ENCODE measurements at regions not wholly inside any gene's neighbourhood (a gene's known extent, or its start where the extent isn't known, plus 50 kb on each side); places are given as distances from the start of the nearest gene placed in this dataset.

- no peak for TF ChIP-seq EZH2 (IDR thresholded peaks at IDR 0.05; ENCODE audit: insufficient read depth, poor library complexity, severe bottlenecking)
- no peak for TF ChIP-seq EZH2phosphoT487 (IDR thresholded peaks at IDR 0.05; ENCODE audit: insufficient read depth, low read depth)
These were observed 184.3 kb upstream of the RTL1 start for GRCh38 chr14:101087614-101088394.
